GM19463 (cell line): ENCODE measurements at regions not wholly inside any gene's neighbourhood (a gene's known extent, or its start where the extent isn't known, plus 50 kb on each side); places are given as distances from the start of the nearest gene placed in this dataset.
"Not testable (repeated sequence)": the region's sequence is repeated elsewhere in the genome, so short reads cannot be mapped to it uniquely, and the experiment has no call there.

Experiments
- ATAC-seq: cut with Tn5 transposase; IDR thresholded peaks from one replicate; pipeline ENCODE4 v1.9.1; 2021; ENCODE audit warnings: mild to moderate bottlenecking, moderate library complexity; ENCODE audit not compliant: unreplicated experiment

DNA sequence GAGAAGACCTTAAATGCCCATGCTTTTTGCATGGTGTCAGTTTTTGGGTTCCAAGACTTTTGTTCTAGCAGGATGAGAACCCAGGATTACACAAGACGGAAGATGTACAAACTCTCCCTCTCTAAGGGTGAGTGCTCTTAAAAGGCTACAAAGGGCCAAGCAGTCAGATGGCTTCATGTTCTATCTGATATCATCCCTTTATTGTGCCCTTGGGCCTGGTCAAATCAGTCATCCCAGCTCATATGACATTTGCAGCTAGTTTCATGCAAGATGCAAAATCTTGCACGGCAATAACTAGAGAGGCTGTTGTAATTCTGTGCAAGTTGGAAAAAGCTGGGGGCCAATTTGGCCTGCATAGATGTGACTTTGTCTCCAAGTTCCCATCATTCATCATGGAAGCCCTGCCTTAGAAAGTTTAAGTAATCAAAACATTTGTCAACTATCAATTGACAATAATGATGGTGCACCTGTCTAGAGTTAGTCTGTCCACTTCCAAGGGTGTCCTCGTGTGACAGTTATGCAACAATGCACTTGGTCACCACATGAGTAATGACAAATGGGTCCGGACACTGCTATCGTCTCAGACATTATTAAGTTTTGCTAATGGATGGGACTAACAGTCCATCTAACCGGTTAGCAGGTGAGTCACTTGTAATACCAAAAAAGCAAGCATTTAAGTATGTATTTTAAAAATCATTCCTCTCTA, 58.6 kb upstream of the ZFHX3 start:
- no peak for ATAC-seq

DNA sequence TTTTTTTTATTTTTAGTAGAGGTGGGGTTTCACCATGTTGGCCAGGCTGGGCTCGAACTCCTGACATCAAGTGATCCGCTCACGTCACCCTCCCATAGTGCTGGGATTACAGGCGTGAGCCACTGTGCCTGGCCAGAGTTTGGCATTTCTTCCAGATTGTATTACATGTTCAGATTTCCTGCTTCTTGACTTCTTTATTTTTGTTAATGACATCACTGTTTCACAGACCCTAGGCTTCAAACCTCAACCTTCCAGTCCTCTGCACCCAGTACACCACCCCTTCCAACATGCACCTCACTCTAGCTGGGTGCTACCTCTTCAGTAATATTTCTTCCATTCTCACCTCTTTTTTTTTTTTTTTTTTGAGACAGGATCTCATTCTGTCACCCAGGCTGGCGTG, 53.6 kb upstream of the ZFHX3 start:
- ATAC-seq: no peak

DNA sequence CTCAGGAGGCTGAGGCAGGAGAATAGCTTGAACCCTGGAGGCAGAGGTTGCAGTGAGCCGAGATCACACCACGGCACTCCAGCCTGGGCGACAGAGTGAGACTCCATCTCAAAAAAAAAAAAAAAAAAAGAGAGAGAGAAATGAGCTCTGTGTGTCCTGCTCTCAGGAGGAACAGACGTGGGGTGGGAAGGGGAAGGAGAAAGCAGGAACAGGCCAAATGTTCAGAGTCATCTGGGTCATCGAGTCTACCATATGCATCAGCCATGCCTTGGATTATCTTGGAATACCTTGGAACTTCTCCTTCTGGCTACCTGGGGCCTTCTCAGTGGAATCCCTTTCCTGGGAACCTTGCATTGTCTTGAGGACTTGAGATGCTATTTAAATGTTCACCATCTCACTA, 51.7 kb upstream of the ZFHX3 start:
- not testable (repeated sequence) for ATAC-seq
